NCI-H1417 (cell line): ENCODE measurements at regions not wholly inside any gene's neighbourhood (a gene's known extent, or its start where the extent isn't known, plus 50 kb on each side); places are given as distances from the start of the nearest gene placed in this dataset.
"Not testable (repeated sequence)": the region's sequence is repeated elsewhere in the genome, so short reads cannot be mapped to it uniquely, and the experiment has no call there.

Source experiments
- DNase-seq, 3 experiments: peaks; one replicate each; lab custom pipeline; 2025; lab: John Stamatoyannopoulos, UW

GRCh38 chr2:122061831-122062230 is 306.4 kb downstream of the TSN start:
- no peak for DNase-seq

- no peak for DNase-seq
Observed at GRCh38 chr2:122062506-122062905, 307.1 kb downstream of the TSN start.

GRCh38 chr2:122063716-122064115 is 308.3 kb downstream of the TSN start:
- DNase-seq = no peak

DNA sequence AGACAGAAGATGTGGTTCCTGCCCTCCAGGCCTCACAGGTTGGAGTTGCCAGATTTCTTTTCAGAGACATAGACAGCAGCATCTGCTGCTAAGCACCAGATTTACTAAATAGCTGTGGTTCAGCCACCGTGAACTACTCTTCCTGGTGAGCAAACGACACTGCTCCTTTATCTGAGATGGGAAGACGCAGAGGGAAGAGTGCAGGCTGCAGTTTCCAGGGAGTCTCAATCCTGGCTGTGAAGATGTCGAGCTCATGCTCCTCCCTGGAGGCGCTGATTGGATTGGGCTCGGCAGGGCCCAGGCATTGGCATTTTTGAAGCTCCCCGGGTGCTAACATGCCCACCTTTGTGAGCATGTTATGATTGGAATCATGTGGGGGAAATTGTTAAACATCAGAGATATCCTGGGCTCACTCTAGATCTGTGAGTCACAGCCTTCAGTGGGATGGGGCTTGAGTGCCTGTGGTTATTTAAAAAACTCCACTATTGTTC is 314.8 kb downstream of the TSN start:
- no peak for DNase-seq

DNA sequence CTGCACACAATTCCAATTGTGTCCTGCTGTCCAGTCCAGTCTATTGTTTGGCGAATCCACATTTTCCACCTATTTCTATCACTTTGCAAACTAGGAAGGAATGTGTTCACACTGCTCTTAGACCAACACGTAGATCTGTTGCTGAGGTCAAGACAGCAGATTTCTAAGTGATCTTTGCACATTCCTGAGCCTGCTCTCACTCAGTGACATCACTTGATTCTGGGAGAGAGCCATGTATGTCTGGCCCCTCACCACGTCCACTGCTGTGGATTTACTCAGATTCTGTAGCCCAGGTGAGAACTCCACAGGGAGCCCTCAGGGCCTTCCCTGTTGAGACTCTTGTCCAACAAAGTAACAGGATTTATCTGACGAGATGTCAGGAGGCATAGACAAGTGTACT is 317.2 kb downstream of the TSN start:
- DNase-seq = no peak

- no peak for DNase-seq
Observed at GRCh38 chr2:122074201-122074600, 318.8 kb downstream of the TSN start.

GRCh38 chr2:122075381-122075780 is 319.9 kb downstream of the TSN start:
- no peak for DNase-seq

DNA sequence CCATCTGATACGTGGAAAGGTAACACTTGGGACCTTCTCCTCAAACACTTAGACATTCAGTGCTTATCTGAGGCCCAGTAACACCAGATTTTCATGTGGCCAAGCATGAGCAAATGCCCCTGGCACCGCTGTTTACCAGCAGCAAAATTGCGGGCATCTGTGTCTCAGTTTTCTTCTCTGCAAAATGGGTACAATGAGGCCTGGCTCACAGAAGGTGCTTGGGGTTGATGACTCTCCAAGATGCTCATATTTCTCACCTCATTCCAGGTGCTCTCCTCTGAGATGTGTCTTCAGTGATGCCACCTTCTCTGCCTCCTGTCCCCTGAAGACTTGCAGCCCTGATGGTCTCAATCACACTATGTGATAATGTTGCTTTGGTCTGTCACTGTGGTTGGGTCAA is 321.7 kb downstream of the TSN start:
- no peak for DNase-seq

DNA sequence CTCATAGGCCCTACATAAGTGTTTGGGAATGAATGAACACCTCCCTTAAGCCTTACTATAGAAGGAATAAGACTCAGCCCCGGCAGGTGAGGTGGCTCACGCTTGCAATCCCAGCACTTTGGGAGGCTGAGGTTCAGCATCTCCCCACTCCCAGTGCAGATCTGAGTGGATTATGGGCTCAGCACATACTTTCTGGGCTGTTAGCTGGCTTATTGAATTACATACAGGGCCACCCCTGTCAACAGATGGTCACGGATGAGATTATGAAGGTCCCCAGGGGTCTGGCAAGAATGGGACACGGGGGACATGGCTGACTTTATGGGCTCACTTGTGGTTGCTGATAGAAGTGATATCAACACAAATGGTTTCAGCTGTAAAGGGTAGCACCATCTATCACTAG is 322.3 kb downstream of the TSN start:
- DNase-seq = no peak

GRCh38 chr2:122078451-122078850 is 323.0 kb downstream of the TSN start:
- no peak for DNase-seq

DNA sequence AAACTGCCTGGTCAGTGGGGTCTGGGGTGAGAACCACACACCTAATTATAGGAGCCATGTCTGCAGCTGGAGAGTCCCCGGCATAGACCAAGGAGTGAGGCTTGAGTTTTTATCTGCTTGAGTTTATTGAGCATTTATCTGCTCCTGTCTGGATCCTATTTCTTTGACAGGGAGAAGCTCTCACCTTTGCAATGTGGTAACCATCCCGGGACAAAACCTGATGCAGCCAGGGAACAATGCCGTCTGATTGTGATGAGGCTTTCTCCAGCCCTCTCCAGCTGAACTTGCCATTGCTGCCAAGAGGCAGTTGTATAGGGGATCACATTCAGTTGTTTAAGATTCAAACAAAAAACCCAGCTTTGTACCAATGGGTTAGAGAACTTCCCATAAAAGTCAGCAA is 324.4 kb downstream of the TSN start:
- DNase-seq = no peak

GRCh38 chr2:122080316-122080715 is 324.9 kb downstream of the TSN start:
- DNase-seq = no peak

GRCh38 chr2:122080871-122081270 is 325.4 kb downstream of the TSN start:
- no peak for DNase-seq

- peak in 2 of 3 experiments; percentile 5 to 85 for DNase-seq
Observed at GRCh38 chr2:122081751-122082150, 326.3 kb downstream of the TSN start.

DNA sequence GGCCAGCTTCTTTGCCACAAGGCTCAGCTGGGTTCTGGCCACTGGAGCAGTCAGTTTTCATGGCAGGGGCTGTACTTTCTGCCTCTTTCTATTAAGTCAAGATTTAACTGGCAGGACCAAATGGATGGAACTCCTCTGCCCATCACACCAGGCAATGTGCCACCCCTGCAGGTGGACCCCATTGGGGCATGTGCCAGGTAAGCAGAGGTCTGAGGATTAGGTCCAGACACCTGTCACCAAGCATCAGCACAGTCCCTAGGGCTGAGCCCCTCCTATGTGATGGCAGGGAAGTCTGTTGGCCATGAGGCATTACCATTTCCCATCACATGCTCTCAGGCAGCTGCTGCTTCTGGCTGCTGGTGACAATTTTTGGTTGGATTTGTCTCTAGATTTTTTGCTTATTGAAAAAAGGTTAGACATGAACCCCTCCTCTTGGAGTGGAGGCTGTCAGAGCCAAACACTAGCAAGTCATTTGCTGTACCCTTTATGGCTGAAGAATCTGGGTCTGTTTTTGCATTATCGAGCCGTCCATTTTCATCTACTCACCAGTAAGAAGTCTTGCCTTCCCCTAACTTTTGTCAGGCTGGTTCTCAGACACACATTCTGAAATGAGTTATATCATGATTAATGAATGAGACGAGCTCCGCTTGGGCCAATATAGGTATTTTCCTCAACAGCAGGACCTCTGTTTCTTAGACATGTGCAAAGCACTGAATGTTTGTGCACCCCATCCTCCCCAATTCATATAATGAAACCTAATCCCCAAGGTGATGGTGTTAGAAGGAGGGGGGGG is 328.0 kb downstream of the TSN start:
- DNase-seq = no peak

GRCh38 chr2:122085672-122086071 is 330.2 kb downstream of the TSN start:
- not testable (repeated sequence) for DNase-seq

DNA sequence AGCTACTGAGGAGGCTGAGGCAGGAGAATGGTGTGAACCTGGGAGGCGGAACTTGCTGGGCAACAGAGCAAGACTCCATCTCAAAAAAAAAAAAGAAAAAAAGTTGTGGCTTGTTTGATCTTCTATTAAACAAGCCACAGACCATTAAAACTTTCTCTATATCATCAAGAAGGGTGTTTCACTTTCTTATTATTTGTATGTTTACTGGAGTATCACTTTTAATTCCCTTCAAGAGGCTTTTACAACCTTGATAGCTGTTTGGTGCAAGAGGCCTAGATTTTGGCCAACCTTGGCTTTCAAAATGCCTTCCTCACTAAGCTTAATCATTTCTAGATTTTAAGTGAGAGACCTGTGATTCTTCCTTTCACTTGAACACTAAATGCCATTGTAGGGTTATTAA is 339.1 kb downstream of the TSN start:
- no peak for DNase-seq

- no peak for DNase-seq
Observed at GRCh38 chr2:122096761-122097160, 341.3 kb downstream of the TSN start.

DNA sequence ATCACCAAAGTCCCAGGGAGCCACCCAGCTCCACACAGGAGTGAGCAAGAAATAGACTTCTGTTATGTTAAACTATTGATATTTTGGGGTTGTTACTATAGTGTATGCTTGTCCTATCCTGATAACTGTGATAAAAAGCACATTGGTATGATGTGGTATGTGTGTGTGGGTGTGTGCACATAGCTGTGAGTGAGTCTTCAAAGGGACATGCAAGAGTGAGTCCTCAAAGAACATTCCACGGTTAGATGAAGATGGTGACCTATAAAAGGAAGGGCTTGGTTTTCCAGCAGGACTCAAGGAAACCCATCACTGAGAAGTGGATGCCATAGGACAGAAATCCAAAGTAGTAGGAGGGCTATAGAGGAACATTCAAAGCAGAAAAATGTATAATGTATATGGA is 342.9 kb downstream of the TSN start:
- DNase-seq = no peak

DNA sequence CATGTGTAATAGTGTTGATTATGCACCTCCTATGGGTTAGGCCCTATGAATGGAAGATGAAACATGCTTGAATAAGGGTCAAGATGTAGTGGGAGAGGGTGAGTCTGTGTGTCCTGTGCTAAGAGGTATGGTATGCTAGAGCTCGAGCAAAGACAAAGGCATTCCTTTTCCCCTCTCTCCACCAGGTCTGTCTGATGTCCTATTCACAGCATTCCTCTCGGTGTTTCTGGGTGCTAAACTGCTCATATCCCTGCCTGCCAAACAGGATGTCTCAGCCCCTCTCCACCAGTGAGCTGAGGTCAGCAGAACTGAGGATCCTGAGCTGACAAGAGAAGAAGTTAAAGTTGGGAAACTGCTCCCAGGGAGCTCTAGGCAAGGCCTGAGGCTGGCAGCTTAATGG is 344.9 kb downstream of the TSN start:
- DNase-seq = no peak

DNA sequence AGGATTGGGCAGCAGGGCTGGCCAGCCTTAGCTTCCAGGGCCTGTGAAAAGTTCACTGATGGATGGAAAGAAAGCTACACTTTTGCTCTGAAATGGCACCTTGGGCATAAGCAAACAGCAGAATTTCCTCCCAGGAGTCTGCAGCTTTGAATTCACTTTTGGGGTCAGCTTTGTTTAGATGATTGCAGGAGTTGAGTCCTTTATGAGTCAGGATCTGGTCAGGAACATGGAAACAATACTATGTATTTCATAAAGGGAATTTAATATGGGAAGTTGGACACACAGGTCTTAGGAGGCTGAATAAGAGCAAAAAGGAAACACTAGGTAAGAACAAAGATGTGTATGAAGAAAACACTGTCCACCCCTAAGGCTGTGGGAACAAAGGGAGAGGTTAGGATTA is 345.3 kb downstream of the TSN start:
- no peak for DNase-seq

GRCh38 chr2:122101319-122101718 is 345.9 kb downstream of the TSN start:
- no peak for DNase-seq

- DNase-seq = no peak
Observed at GRCh38 chr2:122105171-122105876, 349.9 kb downstream of the TSN start.

DNA sequence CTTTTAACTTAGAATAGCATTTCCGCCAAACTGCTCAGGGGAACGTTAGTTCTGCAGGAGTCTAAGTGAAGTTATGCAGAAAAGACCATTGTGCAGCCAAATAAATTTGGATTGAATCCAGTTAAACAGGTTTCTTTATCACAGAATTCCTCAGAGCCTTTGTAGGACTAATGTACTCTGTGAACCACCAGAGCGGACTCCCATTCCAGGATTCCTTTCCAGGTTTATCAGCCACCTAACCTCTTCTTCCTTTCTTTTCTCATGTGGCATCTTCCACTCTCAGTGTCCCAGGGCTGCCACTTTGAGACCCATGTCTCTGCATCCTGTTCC is 350.4 kb downstream of the TSN start:
- DNase-seq = no peak
